ENCODE measurements at regions not wholly inside any gene's neighbourhood (a gene's known extent, or its start where the extent isn't known, plus 50 kb on each side); places are given as distances from the start of the nearest gene placed in this dataset.

DNA sequence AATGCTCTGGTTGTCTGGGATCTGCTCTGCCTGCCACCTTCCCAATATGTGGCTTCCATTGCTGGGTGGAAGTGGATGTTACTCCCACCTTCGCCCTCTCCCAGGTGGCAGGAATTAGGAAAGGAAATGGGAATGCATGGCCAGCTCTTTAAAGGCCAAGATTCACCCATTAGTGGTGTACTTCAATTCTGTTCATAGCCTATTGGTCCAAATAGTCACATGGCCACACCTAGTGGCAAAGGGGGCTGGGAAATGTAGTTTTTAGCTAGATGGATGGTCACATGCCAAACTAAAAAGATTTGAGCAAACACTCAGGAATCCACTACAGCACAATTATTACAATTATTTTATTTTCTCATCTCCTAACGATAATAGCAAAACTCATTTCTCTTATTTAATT, 135.1 kb downstream of the NPY start:
- TF ChIP-seq, protein P1, sequence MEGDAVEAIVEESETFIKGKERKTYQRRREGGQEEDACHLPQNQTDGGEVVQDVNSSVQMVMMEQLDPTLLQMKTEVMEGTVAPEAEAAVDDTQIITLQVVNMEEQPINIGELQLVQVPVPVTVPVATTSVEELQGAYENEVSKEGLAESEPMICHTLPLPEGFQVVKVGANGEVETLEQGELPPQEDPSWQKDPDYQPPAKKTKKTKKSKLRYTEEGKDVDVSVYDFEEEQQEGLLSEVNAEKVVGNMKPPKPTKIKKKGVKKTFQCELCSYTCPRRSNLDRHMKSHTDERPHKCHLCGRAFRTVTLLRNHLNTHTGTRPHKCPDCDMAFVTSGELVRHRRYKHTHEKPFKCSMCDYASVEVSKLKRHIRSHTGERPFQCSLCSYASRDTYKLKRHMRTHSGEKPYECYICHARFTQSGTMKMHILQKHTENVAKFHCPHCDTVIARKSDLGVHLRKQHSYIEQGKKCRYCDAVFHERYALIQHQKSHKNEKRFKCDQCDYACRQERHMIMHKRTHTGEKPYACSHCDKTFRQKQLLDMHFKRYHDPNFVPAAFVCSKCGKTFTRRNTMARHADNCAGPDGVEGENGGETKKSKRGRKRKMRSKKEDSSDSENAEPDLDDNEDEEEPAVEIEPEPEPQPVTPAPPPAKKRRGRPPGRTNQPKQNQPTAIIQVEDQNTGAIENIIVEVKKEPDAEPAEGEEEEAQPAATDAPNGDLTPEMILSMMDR (IDR thresholded peaks at IDR 0.05), result no peak
- TF ChIP-seq POLR2A (IDR thresholded peaks at IDR 0.05), result no peak

All from right lobe of liver (tissue), 4 donors.